ENCODE measurements at regions not wholly inside any gene's neighbourhood (a gene's known extent, or its start where the extent isn't known, plus 50 kb on each side); places are given as distances from the start of the nearest gene placed in this dataset.

- H3K36me3 ChIP-seq (replicated peaks; ENCODE audit: insufficient read depth, low read length) = no peaks in the 10 kb centered on the region
- no peak overlapping the region for H2AFZ ChIP-seq (ENCODE audit: low read length)
- H3K4me2 ChIP-seq (ENCODE audit: low read depth, low read length) = no peak overlapping the region
- DNase-seq = no peak
- no peaks in the 10 kb centered on the region for H3K79me2 ChIP-seq (ENCODE audit: low read length)
- no peak overlapping the region for H3K9ac ChIP-seq (ENCODE audit: low read length)
- no peaks in the 10 kb centered on the region for H4K20me1 ChIP-seq (ENCODE audit: insufficient read depth, low read length)
- H3K27me3 ChIP-seq (replicated peaks; ENCODE audit: insufficient read depth, low read length) = no peaks in the 10 kb centered on the region
- H3K9me2 ChIP-seq (replicated peaks; ENCODE audit: insufficient read depth, low read length) = no peaks in the 10 kb centered on the region
- no peaks in the 10 kb centered on the region for H3K4me1 ChIP-seq (ENCODE audit: low read length)
- H3K9me3 ChIP-seq (replicated peaks; ENCODE audit: insufficient read depth, low read length) = no peaks in the 10 kb centered on the region
- no peak overlapping the region for H3K4me3 ChIP-seq (ENCODE audit: low read length)
- TF ChIP-seq EZH2 (optimal IDR thresholded peaks at IDR 0.05; ENCODE audit: low read depth, low read length) = no peak
- no peak for TF ChIP-seq EZH2phosphoT487 (IDR thresholded peaks at IDR 0.05; ENCODE audit: low read length)
- TF ChIP-seq CTCF (IDR thresholded peaks at IDR 0.05; ENCODE audit: low read length) = no peak
- H3K27ac ChIP-seq (ENCODE audit: low read length) = no peak overlapping the region
- H3F3A ChIP-seq (ENCODE audit: insufficient read depth, low read length) = no peaks in the 10 kb centered on the region
Measured at GRCh38 chr9:13823026-13823425, 490.9 kb downstream of the NFIB start.

- Histone ChIP-seq H3K27ac (ENCODE audit: low read length) (no peak overlapping the region), H3K4me3 (ENCODE audit: low read length) (no peak overlapping the region), H3K9me3 (replicated peaks; ENCODE audit: insufficient read depth, low read length) (no peaks in the 10 kb centered on the region), H3K9me2 (replicated peaks; ENCODE audit: insufficient read depth, low read length) (no peaks in the 10 kb centered on the region), H3K27me3 (replicated peaks; ENCODE audit: insufficient read depth, low read length) (no peaks in the 10 kb centered on the region), H3K9ac (ENCODE audit: low read length) (no peak overlapping the region), H4K20me1 (ENCODE audit: insufficient read depth, low read length) (no peaks in the 10 kb centered on the region), H3K4me2 (ENCODE audit: low read depth, low read length) (no peak overlapping the region), H3K36me3 (replicated peaks; ENCODE audit: insufficient read depth, low read length) (no peaks in the 10 kb centered on the region), H3K79me2 (ENCODE audit: low read length) (no peaks in the 10 kb centered on the region), H3K4me1 (ENCODE audit: low read length) (no peaks in the 10 kb centered on the region), H2AFZ (ENCODE audit: low read length) (no peak overlapping the region), H3F3A (ENCODE audit: insufficient read depth, low read length) (no peaks in the 10 kb centered on the region)
- no peak for TF ChIP-seq CTCF (IDR thresholded peaks at IDR 0.05; ENCODE audit: low read length)
- TF ChIP-seq EZH2 (optimal IDR thresholded peaks at IDR 0.05; ENCODE audit: low read depth, low read length) = no peak
- TF ChIP-seq EZH2phosphoT487 (IDR thresholded peaks at IDR 0.05; ENCODE audit: low read length) = no peak
- DNase-seq = no peak
Measured at GRCh38 chr9:13817754-13818278, 496.1 kb downstream of the NFIB start.

GRCh38 chr9:13816837-13817236 is 497.1 kb downstream of the NFIB start:
- Histone ChIP-seq H3K4me1 (ENCODE audit: low read length) (no peaks in the 10 kb centered on the region), H3K4me3 (ENCODE audit: low read length) (no peak overlapping the region), H3K27ac (ENCODE audit: low read length) (no peak overlapping the region), H3K9ac (ENCODE audit: low read length) (no peak overlapping the region), H3K79me2 (ENCODE audit: low read length) (no peaks in the 10 kb centered on the region), H2AFZ (ENCODE audit: low read length) (no peak overlapping the region), H3F3A (ENCODE audit: insufficient read depth, low read length) (no peaks in the 10 kb centered on the region), H3K4me2 (ENCODE audit: low read depth, low read length) (no peak overlapping the region), H3K27me3 (replicated peaks; ENCODE audit: insufficient read depth, low read length) (no peaks in the 10 kb centered on the region), H3K9me2 (replicated peaks; ENCODE audit: insufficient read depth, low read length) (no peaks in the 10 kb centered on the region), H3K9me3 (replicated peaks; ENCODE audit: insufficient read depth, low read length) (no peaks in the 10 kb centered on the region), H4K20me1 (ENCODE audit: insufficient read depth, low read length) (no peaks in the 10 kb centered on the region), H3K36me3 (replicated peaks; ENCODE audit: insufficient read depth, low read length) (no peaks in the 10 kb centered on the region)
- no peak for DNase-seq
- TF ChIP-seq EZH2 (optimal IDR thresholded peaks at IDR 0.05; ENCODE audit: low read depth, low read length) = no peak
- TF ChIP-seq EZH2phosphoT487 (IDR thresholded peaks at IDR 0.05; ENCODE audit: low read length) = no peak
- no peak for TF ChIP-seq CTCF (IDR thresholded peaks at IDR 0.05; ENCODE audit: low read length)
